ENCODE measurements at regions not wholly inside any gene's neighbourhood (a gene's known extent, or its start where the extent isn't known, plus 50 kb on each side); places are given as distances from the start of the nearest gene placed in this dataset.

GRCh38 chr13:26822146-26822545, 61.6 kb upstream of the GPR12 start (continued):
- TF ChIP-seq, protein P1, sequence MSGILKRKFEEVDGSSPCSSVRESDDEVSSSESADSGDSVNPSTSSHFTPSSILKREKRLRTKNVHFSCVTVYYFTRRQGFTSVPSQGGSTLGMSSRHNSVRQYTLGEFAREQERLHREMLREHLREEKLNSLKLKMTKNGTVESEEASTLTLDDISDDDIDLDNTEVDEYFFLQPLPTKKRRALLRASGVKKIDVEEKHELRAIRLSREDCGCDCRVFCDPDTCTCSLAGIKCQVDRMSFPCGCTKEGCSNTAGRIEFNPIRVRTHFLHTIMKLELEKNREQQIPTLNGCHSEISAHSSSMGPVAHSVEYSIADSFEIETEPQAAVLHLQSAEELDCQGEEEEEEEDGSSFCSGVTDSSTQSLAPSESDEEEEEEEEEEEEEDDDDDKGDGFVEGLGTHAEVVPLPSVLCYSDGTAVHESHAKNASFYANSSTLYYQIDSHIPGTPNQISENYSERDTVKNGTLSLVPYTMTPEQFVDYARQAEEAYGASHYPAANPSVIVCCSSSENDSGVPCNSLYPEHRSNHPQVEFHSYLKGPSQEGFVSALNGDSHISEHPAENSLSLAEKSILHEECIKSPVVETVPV (CRISPR knock-in tag; IDR thresholded peaks at IDR 0.05), result no peak

DNA sequence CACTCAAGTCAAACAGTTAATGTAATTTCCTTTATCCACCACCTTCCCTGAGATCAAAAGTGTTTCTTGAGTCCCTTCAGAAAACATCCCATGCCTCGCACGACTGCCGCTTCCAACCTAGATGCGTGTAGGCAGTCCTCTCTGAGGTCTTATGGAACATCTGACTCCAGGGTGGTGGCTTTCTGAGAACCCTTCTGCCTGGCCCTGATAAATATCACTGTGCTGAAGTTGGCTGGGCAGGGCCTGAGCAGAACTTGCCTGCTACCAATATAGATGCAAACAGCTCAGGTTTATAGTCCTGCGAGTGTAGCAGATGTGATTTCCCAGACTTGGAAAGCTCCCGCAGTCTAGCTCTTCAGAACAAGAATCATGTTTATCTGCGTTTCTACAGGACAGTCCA, 61.1 kb upstream of the GPR12 start:
- TF ChIP-seq GLIS3 (CRISPR knock-in tag; IDR thresholded peaks at IDR 0.05) (no peak), CSDC2 (CRISPR knock-in tag; IDR thresholded peaks at IDR 0.05) (no peak), OSR1 (CRISPR knock-in tag; IDR thresholded peaks at IDR 0.05) (no peak), ZFP30 (CRISPR knock-in tag; IDR thresholded peaks at IDR 0.05) (no peak), RARB (CRISPR knock-in tag; IDR thresholded peaks at IDR 0.05) (no peak), ZNF70 (CRISPR knock-in tag; IDR thresholded peaks at IDR 0.05) (no peak), TOX (CRISPR knock-in tag; IDR thresholded peaks at IDR 0.05; ENCODE audit: borderline replicate concordance) (no peak), ISL1 (CRISPR knock-in tag; IDR thresholded peaks at IDR 0.05) (no peak), ESRRG (CRISPR knock-in tag; IDR thresholded peaks at IDR 0.05) (no peak), ZFP3 (CRISPR knock-in tag; IDR thresholded peaks at IDR 0.05) (no peak), POU6F1 (CRISPR knock-in tag; IDR thresholded peaks at IDR 0.05; ENCODE audit: borderline replicate concordance, low read depth) (no peak), SNAI2 (CRISPR knock-in tag; IDR thresholded peaks at IDR 0.05) (no peak), ZC3H10 (CRISPR knock-in tag; IDR thresholded peaks at IDR 0.05) (no peak), CREB5 (CRISPR knock-in tag; IDR thresholded peaks at IDR 0.05; ENCODE audit: low read depth) (no peak)
- TF ChIP-seq, protein P2, sequence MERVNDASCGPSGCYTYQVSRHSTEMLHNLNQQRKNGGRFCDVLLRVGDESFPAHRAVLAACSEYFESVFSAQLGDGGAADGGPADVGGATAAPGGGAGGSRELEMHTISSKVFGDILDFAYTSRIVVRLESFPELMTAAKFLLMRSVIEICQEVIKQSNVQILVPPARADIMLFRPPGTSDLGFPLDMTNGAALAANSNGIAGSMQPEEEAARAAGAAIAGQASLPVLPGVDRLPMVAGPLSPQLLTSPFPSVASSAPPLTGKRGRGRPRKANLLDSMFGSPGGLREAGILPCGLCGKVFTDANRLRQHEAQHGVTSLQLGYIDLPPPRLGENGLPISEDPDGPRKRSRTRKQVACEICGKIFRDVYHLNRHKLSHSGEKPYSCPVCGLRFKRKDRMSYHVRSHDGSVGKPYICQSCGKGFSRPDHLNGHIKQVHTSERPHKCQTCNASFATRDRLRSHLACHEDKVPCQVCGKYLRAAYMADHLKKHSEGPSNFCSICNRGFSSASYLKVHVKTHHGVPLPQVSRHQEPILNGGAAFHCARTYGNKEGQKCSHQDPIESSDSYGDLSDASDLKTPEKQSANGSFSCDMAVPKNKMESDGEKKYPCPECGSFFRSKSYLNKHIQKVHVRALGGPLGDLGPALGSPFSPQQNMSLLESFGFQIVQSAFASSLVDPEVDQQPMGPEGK (CRISPR knock-in tag; IDR thresholded peaks at IDR 0.05; ENCODE audit: borderline replicate concordance), result no peak
- TF ChIP-seq, protein P3, sequence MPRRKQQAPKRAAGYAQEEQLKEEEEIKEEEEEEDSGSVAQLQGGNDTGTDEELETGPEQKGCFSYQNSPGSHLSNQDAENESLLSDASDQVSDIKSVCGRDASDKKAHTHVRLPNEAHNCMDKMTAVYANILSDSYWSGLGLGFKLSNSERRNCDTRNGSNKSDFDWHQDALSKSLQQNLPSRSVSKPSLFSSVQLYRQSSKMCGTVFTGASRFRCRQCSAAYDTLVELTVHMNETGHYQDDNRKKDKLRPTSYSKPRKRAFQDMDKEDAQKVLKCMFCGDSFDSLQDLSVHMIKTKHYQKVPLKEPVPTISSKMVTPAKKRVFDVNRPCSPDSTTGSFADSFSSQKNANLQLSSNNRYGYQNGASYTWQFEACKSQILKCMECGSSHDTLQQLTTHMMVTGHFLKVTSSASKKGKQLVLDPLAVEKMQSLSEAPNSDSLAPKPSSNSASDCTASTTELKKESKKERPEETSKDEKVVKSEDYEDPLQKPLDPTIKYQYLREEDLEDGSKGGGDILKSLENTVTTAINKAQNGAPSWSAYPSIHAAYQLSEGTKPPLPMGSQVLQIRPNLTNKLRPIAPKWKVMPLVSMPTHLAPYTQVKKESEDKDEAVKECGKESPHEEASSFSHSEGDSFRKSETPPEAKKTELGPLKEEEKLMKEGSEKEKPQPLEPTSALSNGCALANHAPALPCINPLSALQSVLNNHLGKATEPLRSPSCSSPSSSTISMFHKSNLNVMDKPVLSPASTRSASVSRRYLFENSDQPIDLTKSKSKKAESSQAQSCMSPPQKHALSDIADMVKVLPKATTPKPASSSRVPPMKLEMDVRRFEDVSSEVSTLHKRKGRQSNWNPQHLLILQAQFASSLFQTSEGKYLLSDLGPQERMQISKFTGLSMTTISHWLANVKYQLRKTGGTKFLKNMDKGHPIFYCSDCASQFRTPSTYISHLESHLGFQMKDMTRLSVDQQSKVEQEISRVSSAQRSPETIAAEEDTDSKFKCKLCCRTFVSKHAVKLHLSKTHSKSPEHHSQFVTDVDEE (CRISPR knock-in tag; IDR thresholded peaks at IDR 0.05), result no peak
- ATAC-seq, result no peak

DNA sequence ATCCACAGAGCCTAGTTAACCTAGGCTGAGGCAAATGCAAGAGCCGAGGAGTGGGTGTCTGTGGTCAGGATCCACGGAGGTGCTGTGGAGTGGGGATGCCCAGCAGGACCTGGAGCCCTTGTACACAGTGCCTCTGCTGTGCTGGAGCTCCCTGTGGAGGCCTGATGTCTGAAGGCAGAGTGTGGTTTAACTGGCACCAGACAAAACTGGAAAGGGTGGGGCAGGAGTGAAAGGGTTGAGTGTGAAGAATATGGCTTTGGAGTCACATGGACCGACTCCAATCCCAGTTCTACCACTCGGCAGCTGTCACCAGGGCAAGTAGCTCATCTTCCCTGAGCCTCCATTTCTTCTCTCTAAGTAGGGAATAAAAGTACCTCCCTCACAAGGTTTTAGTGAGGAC, 60.3 kb upstream of the GPR12 start:
- TF ChIP-seq OSR1 (CRISPR knock-in tag; IDR thresholded peaks at IDR 0.05) (no peak), SNAI2 (CRISPR knock-in tag; IDR thresholded peaks at IDR 0.05) (no peak), TOX (CRISPR knock-in tag; IDR thresholded peaks at IDR 0.05; ENCODE audit: borderline replicate concordance) (no peak), CREB5 (CRISPR knock-in tag; IDR thresholded peaks at IDR 0.05; ENCODE audit: low read depth) (no peak), BACH2 (CRISPR knock-in tag; IDR thresholded peaks at IDR 0.05; ENCODE audit: borderline replicate concordance) (no peak), ZC3H10 (CRISPR knock-in tag; IDR thresholded peaks at IDR 0.05) (no peak), ZNF70 (CRISPR knock-in tag; IDR thresholded peaks at IDR 0.05) (no peak), ZFP3 (CRISPR knock-in tag; IDR thresholded peaks at IDR 0.05) (no peak), RARB (CRISPR knock-in tag; IDR thresholded peaks at IDR 0.05) (no peak), ISL1 (CRISPR knock-in tag; IDR thresholded peaks at IDR 0.05) (no peak)
- TF ChIP-seq, protein P2 (CRISPR knock-in tag; IDR thresholded peaks at IDR 0.05; ENCODE audit: borderline replicate concordance), result no peak
- TF ChIP-seq, protein P3 (CRISPR knock-in tag; IDR thresholded peaks at IDR 0.05), result no peak
- ATAC-seq, result no peak

Data from SK-N-SH treated with all-trans-retinoic acid at 6 μM for 48 hours (cell line).